Stimulated activated naive CD8-positive, alpha-beta T cell treated with anti-CD3 and anti-CD28 coated beads, Interleukin-15, amount 100 ng/mL, for 72 hours (primary cell): ENCODE measurements at regions not wholly inside any gene's neighbourhood (a gene's known extent, or its start where the extent isn't known, plus 50 kb on each side); places are given as distances from the start of the nearest gene placed in this dataset.
"Not testable (repeated sequence)": the region's sequence is repeated elsewhere in the genome, so short reads cannot be mapped to it uniquely, and the experiment has no call there.

Experiments
- ATAC-seq: fragments of 150-1000 bp; cut with Tn5 transposase; 2 replicates; pipeline ENCODE4 v1.10.0; 2021; ENCODE audit warnings: mild to moderate bottlenecking, moderate library complexity
- DNase-seq, 2 donors: peaks; one replicate each; pipeline ENCODE4 v3.0.0; 2021 to 2022
- H3K27ac Mint-ChIP-seq, 2 donors: one replicate each; pipeline ENCODE4 v1.8.0; 2022; ENCODE audit warnings: mild to moderate bottlenecking in 2 of 2, mixed read lengths in 2 of 2, moderate library complexity in 2 of 2
- H3K27me3 Mint-ChIP-seq: one replicate; pipeline ENCODE4 v1.8.0; 2022; ENCODE audit warnings: mixed read lengths
- H3K4me1 Mint-ChIP-seq: one replicate; pipeline ENCODE4 v1.8.0; 2022; ENCODE audit warnings: mild to moderate bottlenecking, mixed read lengths
- H3K4me3 Mint-ChIP-seq, 2 donors: one replicate each; pipeline ENCODE4 v1.8.0; 2022; ENCODE audit warnings: mild to moderate bottlenecking in 2 of 2, mixed read lengths in 2 of 2, moderate library complexity in 1 of 2
- H3K9me3 Mint-ChIP-seq, 2 donors: one replicate each; pipeline ENCODE4 v1.8.0; 2022; ENCODE audit warnings: mixed read lengths in 2 of 2

GRCh38 chr7:131676850-131677249, 120.4 kb upstream of the PODXL start:
- H3K27me3 Mint-ChIP-seq: peaks cover 58% of the 10 kb centered on the region
- not testable (repeated sequence) for ATAC-seq, H3K27ac Mint-ChIP-seq, H3K9me3 Mint-ChIP-seq, H3K4me3 Mint-ChIP-seq, H3K4me1 Mint-ChIP-seq, DNase-seq

- Mint-ChIP-seq H3K4me3 (no peak overlapping the region), H3K9me3 (no peaks in the 10 kb centered on the region)
- DNase-seq: no peak
These were observed 117.7 kb upstream of the PODXL start for GRCh38 chr7:131674131-131674530.

GRCh38 chr7:131673576-131673975, 117.1 kb upstream of the PODXL start:
- ATAC-seq (no peak), DNase-seq (no peak)
- Mint-ChIP-seq H3K27ac (no peak overlapping the region), H3K9me3 (no peaks in the 10 kb centered on the region), H3K4me1 (no peaks in the 10 kb centered on the region), H3K27me3 (peaks cover 72% of the 10 kb centered on the region), H3K4me3 (no peak overlapping the region)

More at GRCh38 chr7:131674131-131674530, 117.7 kb upstream of the PODXL start:
- no peak for ATAC-seq
- no peak overlapping the region for H3K27ac Mint-ChIP-seq
- peaks cover 72% of the 10 kb centered on the region for H3K27me3 Mint-ChIP-seq
- no peaks in the 10 kb centered on the region for H3K4me1 Mint-ChIP-seq

GRCh38 chr7:131670406-131670805, 114.0 kb upstream of the PODXL start:
- Mint-ChIP-seq H3K9me3 (peaks cover 4 to 11% of the 10 kb centered on the region in 2 donors), H3K4me1 (no peaks in the 10 kb centered on the region), H3K27me3 (peaks cover 69% of the 10 kb centered on the region), H3K4me3 (no peak overlapping the region), H3K27ac (no peak overlapping the region)
- DNase-seq (no peak), ATAC-seq (no peak)

- Mint-ChIP-seq H3K4me3 (no peak overlapping the region), H3K27ac (no peak overlapping the region), H3K9me3 (peaks cover 4 to 11% of the 10 kb centered on the region in 2 donors), H3K27me3 (peaks cover 45% of the 10 kb centered on the region), H3K4me1 (no peaks in the 10 kb centered on the region)
- ATAC-seq (no peak), DNase-seq (no peak)
These were observed 111.3 kb upstream of the PODXL start for GRCh38 chr7:131667699-131668098.

- Mint-ChIP-seq H3K4me3 (no peak overlapping the region), H3K27me3 (peaks cover 19% of the 10 kb centered on the region), H3K4me1 (no peaks in the 10 kb centered on the region), H3K27ac (no peak overlapping the region), H3K9me3 (peaks cover 4 to 11% of the 10 kb centered on the region in 2 donors)
- ATAC-seq: no peak
- no peak for DNase-seq
These were observed 108.6 kb upstream of the PODXL start for GRCh38 chr7:131665021-131665420.

- Mint-ChIP-seq H3K9me3 (peaks cover 4 to 11% of the 10 kb centered on the region in 2 donors), H3K27ac (no peak overlapping the region), H3K4me3 (no peak overlapping the region), H3K4me1 (no peaks in the 10 kb centered on the region), H3K27me3 (peaks cover 15% of the 10 kb centered on the region)
- ATAC-seq: no peak
- no peak for DNase-seq
These were observed 108.1 kb upstream of the PODXL start for GRCh38 chr7:131664570-131664969.

- H3K27ac Mint-ChIP-seq, DNase-seq, H3K4me1 Mint-ChIP-seq, H3K4me3 Mint-ChIP-seq, ATAC-seq, H3K27me3 Mint-ChIP-seq: not testable (repeated sequence)
- H3K9me3 Mint-ChIP-seq: peaks cover 4 to 11% of the 10 kb centered on the region in 2 donors
These were observed 106.0 kb upstream of the PODXL start for GRCh38 chr7:131662301-131662873.

GRCh38 chr7:131657881-131658280, 101.5 kb upstream of the PODXL start:
- Mint-ChIP-seq H3K27me3 (no peaks in the 10 kb centered on the region), H3K4me3 (no peak overlapping the region)

GRCh38 chr7:131656980-131657723, 100.7 kb upstream of the PODXL start:
- no peaks in the 10 kb centered on the region for H3K27me3 Mint-ChIP-seq
- no peaks in the 10 kb centered on the region for H3K4me1 Mint-ChIP-seq
- H3K9me3 Mint-ChIP-seq: peaks cover 0 to 5% of the 10 kb centered on the region in 2 donors
- ATAC-seq: no peak
- no peak for DNase-seq
- no peak overlapping the region for H3K27ac Mint-ChIP-seq
- H3K4me3 Mint-ChIP-seq: no peak overlapping the region

More at GRCh38 chr7:131657881-131658280, 101.5 kb upstream of the PODXL start:
- H3K4me1 Mint-ChIP-seq: no peaks in the 10 kb centered on the region
- no peak overlapping the region for H3K27ac Mint-ChIP-seq
- ATAC-seq: no peak
- peaks cover 0 to 5% of the 10 kb centered on the region in 2 donors for H3K9me3 Mint-ChIP-seq
- DNase-seq: no peak

- peaks cover 0 to 5% of the 10 kb centered on the region in 2 donors for H3K9me3 Mint-ChIP-seq
- H3K27me3 Mint-ChIP-seq: no peaks in the 10 kb centered on the region
- no peak for DNase-seq
- no peak overlapping the region for H3K4me3 Mint-ChIP-seq
- H3K27ac Mint-ChIP-seq: no peak overlapping the region
- H3K4me1 Mint-ChIP-seq: no peaks in the 10 kb centered on the region
- no peak for ATAC-seq
These were observed 99.4 kb upstream of the PODXL start for GRCh38 chr7:131655866-131656265.

GRCh38 chr7:131655447-131655846, 99.0 kb upstream of the PODXL start:
- H3K4me3 Mint-ChIP-seq: no peak overlapping the region
- H3K27ac Mint-ChIP-seq: no peak overlapping the region
- H3K9me3 Mint-ChIP-seq: peaks cover 0 to 5% of the 10 kb centered on the region in 2 donors
- H3K4me1 Mint-ChIP-seq: no peaks in the 10 kb centered on the region
- no peak for DNase-seq
- ATAC-seq: no peak
- H3K27me3 Mint-ChIP-seq: no peaks in the 10 kb centered on the region

- no peaks in the 10 kb centered on the region for H3K27me3 Mint-ChIP-seq
- no peak overlapping the region for H3K4me3 Mint-ChIP-seq
- DNase-seq (peak; percentile 82 to 83), ATAC-seq (peak; percentile 89)
- no peaks in the 10 kb centered on the region for H3K4me1 Mint-ChIP-seq
- H3K27ac Mint-ChIP-seq: no peak overlapping the region
- peaks cover 0 to 5% of the 10 kb centered on the region in 2 donors for H3K9me3 Mint-ChIP-seq
These were observed 98.4 kb upstream of the PODXL start for GRCh38 chr7:131654668-131655326.

GRCh38 chr7:131654249-131654558, 97.8 kb upstream of the PODXL start:
- Mint-ChIP-seq H3K4me3 (no peak overlapping the region), H3K27ac (peak overlapping the region in 1 of 2 donors; percentile 34), H3K4me1 (no peaks in the 10 kb centered on the region), H3K9me3 (peaks cover 0 to 5% of the 10 kb centered on the region in 2 donors), H3K27me3 (no peaks in the 10 kb centered on the region)
- ATAC-seq (no peak), DNase-seq (no peak)

GRCh38 chr7:131653418-131654248, 97.2 kb upstream of the PODXL start:
- no peak overlapping the region for H3K27ac Mint-ChIP-seq
- H3K27me3 Mint-ChIP-seq: no peaks in the 10 kb centered on the region
- ATAC-seq: no peak
- H3K9me3 Mint-ChIP-seq: peaks cover 0 to 5% of the 10 kb centered on the region in 2 donors
- H3K4me1 Mint-ChIP-seq: no peaks in the 10 kb centered on the region
- no peak overlapping the region for H3K4me3 Mint-ChIP-seq
- DNase-seq: no peak
